IMR-90 (cell line): ENCODE measurements at regions not wholly inside any gene's neighbourhood (a gene's known extent, or its start where the extent isn't known, plus 50 kb on each side); places are given as distances from the start of the nearest gene placed in this dataset.

Experiments used
- ATAC-seq: fragments of 200-7000 bp; cut with Tn5 transposase; 2 replicates; pipeline ENCODE4 v1.9.1; 2020; ENCODE audit warnings: low read depth, mild to moderate bottlenecking, moderate library complexity
- BruUV-seq: library from RNA; stranded (reverse); fragments of 400-500 nt; replicated peaks from 2 replicates; lab custom pipeline; 2021; lab: Mats Ljungman, UMichigan
- CTCF ChIA-PET: fragments of 300-600 bp; formaldehyde crosslinking; extraction: SDS; loops from one replicate; lab custom pipeline; 2021; ENCODE audit warnings: antibody characterized with exemption; lab: Yijun Ruan, JAX
- POLR2A ChIA-PET: fragments of 300-600 bp; sonication (Branson Sonifier 250); formaldehyde crosslinking; loops from one replicate; lab custom pipeline; 2022; ENCODE audit warnings: antibody characterized with exemption; ENCODE audit not compliant: unreplicated experiment; lab: Charles Lee
- DNase-seq: peaks from one replicate; pipeline ENCODE4 v3.0.0; 2013
- H2AFZ ChIP-seq: replicated peaks from 2 replicates; pipeline ENCODE3; 2013; ENCODE audit warnings: low read length, mild to moderate bottlenecking; ENCODE audit not compliant: poor library complexity
- H2AK5ac ChIP-seq: 2 replicates; pipeline ENCODE4 v1.6.1; 2013; ENCODE audit warnings: low read depth, low read length, inconsistent platforms
- H2AK9ac ChIP-seq: replicated peaks from 2 replicates; pipeline ENCODE3; 2013; ENCODE audit warnings: mild to moderate bottlenecking, low read depth, low read length, moderate library complexity; ENCODE audit not compliant: poor library complexity
- H2BK120ac ChIP-seq: 2 replicates; pipeline ENCODE4 v1.6.1; 2013; ENCODE audit warnings: low read depth, low read length, inconsistent platforms
- H2BK15ac ChIP-seq: 3 replicates; pipeline ENCODE4 v1.6.1; 2013; ENCODE audit warnings: low read depth, low read length, inconsistent platforms
- H2BK20ac ChIP-seq: 2 replicates; pipeline ENCODE4 v1.6.1; 2013; ENCODE audit warnings: low read depth, mild to moderate bottlenecking, inconsistent platforms, low read length, moderate library complexity
- H2BK5ac ChIP-seq: 2 replicates; pipeline ENCODE4 v1.6.1; 2013; ENCODE audit warnings: mild to moderate bottlenecking, low read depth, low read length, inconsistent platforms; ENCODE audit not compliant: poor library complexity, severe bottlenecking
- H3K14ac ChIP-seq: replicated peaks from 2 replicates; pipeline ENCODE4 v1.6.1; 2013; ENCODE audit warnings: low read depth, low read length, inconsistent platforms
- H3K18ac ChIP-seq: 2 replicates; pipeline ENCODE4 v1.6.1; 2013; ENCODE audit warnings: low read depth, low read length, control low read depth
- H3K23ac ChIP-seq: 2 replicates; pipeline ENCODE4 v1.6.1; 2013; ENCODE audit warnings: low read depth, low read length, inconsistent platforms
- H3K27ac ChIP-seq: 2 replicates; pipeline ENCODE4 v1.5.1; 2013; ENCODE audit warnings: mild to moderate bottlenecking, control low read depth, low read length; ENCODE audit not compliant: insufficient read depth
- H3K27me3 ChIP-seq: 2 replicates; pipeline ENCODE4 v1.6.1; 2013; ENCODE audit warnings: low read length; ENCODE audit not compliant: control insufficient read depth, insufficient read depth
- H3K36me3 ChIP-seq: 2 replicates; pipeline ENCODE4 v1.6.1; 2013; ENCODE audit warnings: low read length, mixed read lengths; ENCODE audit not compliant: control insufficient read depth, insufficient read depth
- H3K4ac ChIP-seq: 2 replicates; pipeline ENCODE4 v1.6.1; 2013; ENCODE audit warnings: low read depth, low read length, inconsistent platforms
- H3K4me1 ChIP-seq: 2 replicates; pipeline ENCODE4 v1.6.1; 2013; ENCODE audit warnings: low read length, mixed read lengths; ENCODE audit not compliant: control insufficient read depth, insufficient read depth
- H3K4me2 ChIP-seq: 2 replicates; pipeline ENCODE4 v1.6.1; 2013; ENCODE audit warnings: low read depth, mild to moderate bottlenecking, control low read depth, low read length, moderate library complexity
- H3K4me3 ChIP-seq: 2 replicates; pipeline ENCODE4 v1.5.1; 2013; ENCODE audit warnings: low read depth, mild to moderate bottlenecking, control low read depth, low read length, moderate library complexity; ENCODE audit not compliant: insufficient read depth
- H3K56ac ChIP-seq: 2 replicates; pipeline ENCODE4 v1.6.1; 2013; ENCODE audit warnings: low read length, inconsistent platforms; ENCODE audit not compliant: insufficient read depth; ENCODE audit errors: extremely low read depth
- H3K79me1 ChIP-seq, 2 experiments: 2 replicates each; pipeline ENCODE4 v1.6.1; 2013; ENCODE audit warnings: low read length in 2 of 2, inconsistent platforms in 1 of 2, low read depth in 1 of 2
- H3K9ac ChIP-seq: 2 replicates; pipeline ENCODE4 v1.6.1; 2013; ENCODE audit warnings: low read depth, low read length, control low read depth
- H3K9me1 ChIP-seq: 2 replicates; pipeline ENCODE4 v1.6.1; 2013; ENCODE audit warnings: low read length, inconsistent platforms; ENCODE audit not compliant: insufficient read depth
- H3K9me3 ChIP-seq: 2 replicates; pipeline ENCODE4 v1.6.1; 2013; ENCODE audit warnings: low read length; ENCODE audit not compliant: control insufficient read depth, insufficient read depth
- H4K20me1 ChIP-seq: 2 replicates; pipeline ENCODE4 v1.6.1; 2013; ENCODE audit warnings: low read length, inconsistent platforms; ENCODE audit not compliant: insufficient read depth
- H4K5ac ChIP-seq: 2 replicates; pipeline ENCODE4 v1.6.1; 2013; ENCODE audit warnings: mild to moderate bottlenecking, low read depth, low read length, control low read depth
- H4K8ac ChIP-seq, 2 experiments: 2 replicates each; pipeline ENCODE4 v1.6.1; 2013; ENCODE audit warnings: low read depth in 2 of 2, low read length in 2 of 2, control low read depth in 1 of 2, inconsistent platforms in 1 of 2
- H4K91ac ChIP-seq: 2 replicates; pipeline ENCODE4 v1.6.1; 2013; ENCODE audit warnings: low read depth, low read length, inconsistent platforms; ENCODE audit not compliant: insufficient read depth
- BHLHE40 ChIP-seq: fragments of 150-350 bp; IDR thresholded peaks from 2 replicates; pipeline ENCODE4 v1.6.1; 2016; ENCODE audit warnings: mild to moderate bottlenecking, low read depth, low read length
- CEBPB ChIP-seq: IDR thresholded peaks from 2 replicates; pipeline ENCODE4 v1.6.1; 2012; ENCODE audit warnings: low read depth, low read length, improper control_type of control experiment
- FOS ChIP-seq: fragments of 150-350 bp; IDR thresholded peaks from 2 replicates; pipeline ENCODE4 v1.6.1; 2016; ENCODE audit warnings: low read depth, low read length
- MAFK ChIP-seq: IDR thresholded peaks from 2 replicates; pipeline ENCODE4 v1.6.1; 2012; ENCODE audit warnings: low read depth, low read length, improper control_type of control experiment
- MAZ ChIP-seq: IDR thresholded peaks from 2 replicates; pipeline ENCODE4 v1.6.1; 2012; ENCODE audit warnings: low read depth, mild to moderate bottlenecking, low read length, improper control_type of control experiment, moderate library complexity, borderline replicate concordance
- RAD21 ChIP-seq: IDR thresholded peaks from 2 replicates; pipeline ENCODE4 v1.6.1; 2012; ENCODE audit warnings: low read length, improper control_type of control experiment
- RFX5 ChIP-seq: IDR thresholded peaks from 2 replicates; pipeline ENCODE4 v1.8.0; 2012; ENCODE audit warnings: low read depth, mild to moderate bottlenecking, low read length, moderate library complexity
- WGBS, 2 experiments: methylation state at CpG; one replicate each; pipeline versions ENCODE4 v1.1.5 to v1.1.7; 2013; ENCODE audit warnings: missing lambda C conversion rate in 2 of 2; ENCODE audit not compliant: insufficient read length in 1 of 2; ENCODE audit errors: extremely low coverage in 2 of 2; 5-methylcytosine and 5-hydroxymethylcytosine counted together
- dilution Hi-C: fragments of 300-500 bp; cut with HindIII; formaldehyde crosslinking; loops from one replicate; pipeline ENCODE4 v1.14.3; 2018; ENCODE audit warnings: low sequenced_read_pairs; ENCODE audit not compliant: unreplicated experiment
- in situ Hi-C: fragments of 300-500 bp; cut with MboI; formaldehyde crosslinking; loops from 3 replicates; pipeline ENCODE4 v1.14.3; 2019; ENCODE audit warnings: low sequenced_read_pairs, inconsistent platforms, mixed read lengths
- intact Hi-C: fragments of 100-400 bp; cut with micrococcal nuclease; formaldehyde crosslinking; loops from 2 replicates; pipeline ENCODE4 v1.10.0; 2022
- TF ChIP-seq, protein P1 (sequence below): conservative IDR thresholded peaks from 2 replicates; pipeline ENCODE4 v1.5.1; 2012; ENCODE audit warnings: mild to moderate bottlenecking, low read depth, low read length, improper control_type of control experiment

DNA sequence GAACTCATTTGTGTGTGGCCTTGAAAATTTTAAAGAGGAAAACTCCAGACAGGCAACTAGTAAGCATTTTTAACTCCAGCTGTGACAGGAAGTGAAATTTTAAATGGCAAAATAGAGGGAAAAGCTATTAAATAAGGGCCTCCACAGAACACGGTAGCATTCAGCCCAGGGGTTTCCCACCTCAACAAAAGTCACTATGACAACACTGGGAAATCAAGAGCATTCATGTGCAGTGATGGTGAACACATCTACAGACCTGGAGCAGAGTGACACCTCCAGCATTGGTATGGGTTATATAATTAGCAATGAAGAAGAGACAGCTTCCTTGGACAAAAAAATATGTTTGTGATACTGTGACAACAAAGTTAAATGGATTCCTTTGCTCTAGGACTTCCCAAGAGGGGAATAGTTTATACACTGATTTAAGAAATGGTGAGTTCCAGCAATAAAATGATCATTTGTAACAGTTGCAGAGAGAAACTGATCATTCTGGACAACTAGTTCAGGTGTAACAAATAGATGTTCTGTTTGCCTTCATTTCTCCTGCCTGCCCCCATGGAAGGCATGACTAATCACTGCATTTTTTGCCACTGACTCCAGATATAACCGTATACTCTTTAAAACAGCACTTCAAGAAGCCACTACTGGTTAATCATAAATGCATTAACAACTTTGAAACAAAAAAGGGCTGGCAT, 93.3 kb upstream of the SLC44A1 start:
- no peak for TF ChIP-seq RAD21
- no peak for TF ChIP-seq MAZ
- TF ChIP-seq RFX5 = no peak
- TF ChIP-seq CEBPB = no peak
- TF ChIP-seq, protein P1, sequence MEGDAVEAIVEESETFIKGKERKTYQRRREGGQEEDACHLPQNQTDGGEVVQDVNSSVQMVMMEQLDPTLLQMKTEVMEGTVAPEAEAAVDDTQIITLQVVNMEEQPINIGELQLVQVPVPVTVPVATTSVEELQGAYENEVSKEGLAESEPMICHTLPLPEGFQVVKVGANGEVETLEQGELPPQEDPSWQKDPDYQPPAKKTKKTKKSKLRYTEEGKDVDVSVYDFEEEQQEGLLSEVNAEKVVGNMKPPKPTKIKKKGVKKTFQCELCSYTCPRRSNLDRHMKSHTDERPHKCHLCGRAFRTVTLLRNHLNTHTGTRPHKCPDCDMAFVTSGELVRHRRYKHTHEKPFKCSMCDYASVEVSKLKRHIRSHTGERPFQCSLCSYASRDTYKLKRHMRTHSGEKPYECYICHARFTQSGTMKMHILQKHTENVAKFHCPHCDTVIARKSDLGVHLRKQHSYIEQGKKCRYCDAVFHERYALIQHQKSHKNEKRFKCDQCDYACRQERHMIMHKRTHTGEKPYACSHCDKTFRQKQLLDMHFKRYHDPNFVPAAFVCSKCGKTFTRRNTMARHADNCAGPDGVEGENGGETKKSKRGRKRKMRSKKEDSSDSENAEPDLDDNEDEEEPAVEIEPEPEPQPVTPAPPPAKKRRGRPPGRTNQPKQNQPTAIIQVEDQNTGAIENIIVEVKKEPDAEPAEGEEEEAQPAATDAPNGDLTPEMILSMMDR = no peak
- no peak for TF ChIP-seq BHLHE40
- TF ChIP-seq MAFK = no peak
- peak; percentile 51; the same call in 1 of the 2 replicates for TF ChIP-seq FOS
- 0 out of 2 replicates have a peak, but pooled peaks cover 3% of the 10 kb centered on the region for H4K20me1 ChIP-seq
- ChIA-PET CTCF (interaction anchor here (0.6 kb wide), 1 partner anchor 46 kb away, joined by 3 read pairs; no protein-coding TSS in a partner anchor), POLR2A (no interaction called here)
- no peak overlapping the region for H4K91ac ChIP-seq
- H2BK5ac ChIP-seq = peak overlapping the region; percentile 71
- H2AK5ac ChIP-seq = peak overlapping the region; percentile 76
- ATAC-seq (peak; percentile 76), DNase-seq (peak; percentile 69)
- no peak overlapping the region for H3K23ac ChIP-seq
- H3K9ac ChIP-seq = no peak overlapping the region
- in situ Hi-C loops (loop anchor here (5.0 kb wide), 2 partner anchors 229 to 289 kb away; no protein-coding TSS in a partner anchor), dilution Hi-C loops (no loop called here), intact Hi-C loops (no loop called here)
- H2AFZ ChIP-seq = no peak overlapping the region
- H3K9me3 ChIP-seq = no peaks in the 10 kb centered on the region
- no peak overlapping the region for H3K56ac ChIP-seq
- H4K8ac ChIP-seq = no peak overlapping the region
- no peaks in the 10 kb centered on the region for H3K36me3 ChIP-seq
- H3K27me3 ChIP-seq = no peaks in the 10 kb centered on the region
- H3K79me1 ChIP-seq = no peaks in the 10 kb centered on the region
- H3K4me1 ChIP-seq = peaks cover 14% of the 10 kb centered on the region
- peak overlapping the region; percentile 25; the same call in 1 of the 2 replicates for H3K4me2 ChIP-seq
- no peak overlapping the region; the same call in 1 of the 2 replicates for H3K14ac ChIP-seq
- H2BK20ac ChIP-seq = peak overlapping the region; percentile 28; the same call in 1 of the 2 replicates
- no TSS peak for BruUV-seq
- H2BK15ac ChIP-seq = no peak overlapping the region
- H3K4me3 ChIP-seq = no peak overlapping the region
- no peak overlapping the region for H3K4ac ChIP-seq
- H3K9me1 ChIP-seq = peaks cover 12% of the 10 kb centered on the region; the same call in 1 of the 2 replicates
- no peak overlapping the region for H3K27ac ChIP-seq
- H4K5ac ChIP-seq = peak overlapping the region; percentile 69; the same call in 1 of the 2 replicates
- WGBS, 2 experiments = no CpG with 5 or more reads among the region's 2 CpGs
- H2BK120ac ChIP-seq = 0 out of 2 replicates have a peak overlapping the region, but pooled peaks have one; percentile 64
- peak overlapping the region; percentile 93; the same call in 1 of the 2 replicates for H3K18ac ChIP-seq
- H2AK9ac ChIP-seq = no peak overlapping the region
